A549 (cell line): ENCODE measurements at regions not wholly inside any gene's neighbourhood (a gene's known extent, or its start where the extent isn't known, plus 50 kb on each side); places are given as distances from the start of the nearest gene placed in this dataset.

ENCODE experiments used
- ATAC-seq, 2 experiments: fragments of 200-7000 bp in 1 of 2; fragments of >200 bp in 1 of 2; cut with Nextera tagmentation in 1 of 2; cut with Tn5 transposase in 1 of 2; 3 replicates each; pipeline versions ENCODE4 v1.8.0 to v1.9.1; 2018 to 2020; ENCODE audit warnings: mild to moderate bottlenecking in 1 of 2, moderate library complexity in 1 of 2
- CTCF ChIA-PET: fragments of 300-600 bp; sonication (Branson Sonifier 250); formaldehyde crosslinking; extraction: SDS; loops from one replicate; lab custom pipeline; 2021; ENCODE audit warnings: antibody characterized with exemption, inconsistent platforms; lab: Yijun Ruan, JAX
- POLR2A ChIA-PET: fragments of 350-600 bp; formaldehyde crosslinking; extraction: SDS; loops from one replicate; lab custom pipeline; 2021; ENCODE audit warnings: antibody characterized with exemption, inconsistent platforms; lab: Yijun Ruan, JAX
- DNase-seq, 2 experiments: peaks; one replicate each; pipeline versions ENCODE4 v3.0.0 to v3.0.0-alpha.2; 2011 to 2016; ENCODE audit warnings: low read depth in 1 of 2, low spot score in 1 of 2
- FAIRE-seq: peaks from 2 replicates; lab custom pipeline; 2011; peaks lifted over from hg19 to GRCh38; lab: Jason Lieb, UNC
- H3K27ac ChIP-seq, 2 experiments: fragments of >200 bp; sonication (Bioruptor Twin); formaldehyde crosslinking; 3 replicates each; pipeline ENCODE4 v1.5.1; 2016 to 2017
- H3K4me1 ChIP-seq: fragments of >200 bp; sonication (Bioruptor Twin); formaldehyde crosslinking; 3 replicates; pipeline ENCODE4 v1.6.1; 2016
- H3K4me2 ChIP-seq: fragments of >200 bp; sonication (Bioruptor Twin); formaldehyde crosslinking; 3 replicates; pipeline ENCODE4 v1.6.1; 2016
- H3K4me3 ChIP-seq: fragments of >200 bp; sonication (Bioruptor Twin); formaldehyde crosslinking; 3 replicates; pipeline ENCODE4 v1.5.1; 2016
- H3K9me3 ChIP-seq: fragments of >200 bp; sonication (Bioruptor Twin); formaldehyde crosslinking; 3 replicates; pipeline ENCODE4 v1.6.1; 2016
- CBX2 ChIP-seq: fragments of 200-600 bp; sonication (generic); IDR thresholded peaks from 2 replicates; pipeline ENCODE4 v1.6.1; 2016; ENCODE audit warnings: low read depth, mild to moderate bottlenecking, borderline replicate concordance
- CBX8 ChIP-seq: fragments of 200-600 bp; sonication (generic); IDR thresholded peaks from 2 replicates; pipeline ENCODE4 v1.6.1; 2016
- CHD2 ChIP-seq: fragments of 150-350 bp; IDR thresholded peaks from 2 replicates; pipeline ENCODE4 v1.6.1; 2014; ENCODE audit warnings: low read length; ENCODE audit not compliant: partially characterized antibody
- CHD4 ChIP-seq: fragments of 200-600 bp; sonication (generic); IDR thresholded peaks from 2 replicates; pipeline ENCODE4 v1.6.1; 2016; ENCODE audit warnings: antibody characterized with exemption, mild to moderate bottlenecking, borderline replicate concordance
- EHF ChIP-seq: fragments of 250-450 bp; sonication (Bioruptor Pico); IDR thresholded peaks from 2 replicates; pipeline ENCODE4 v1.5.0; 2020; ENCODE audit warnings: mild to moderate bottlenecking
- EHMT2 ChIP-seq: fragments of 200-600 bp; sonication (generic); IDR thresholded peaks from 2 replicates; pipeline ENCODE4 v1.6.1; 2016; ENCODE audit warnings: antibody characterized with exemption, low read depth, mild to moderate bottlenecking, moderate library complexity
- ESRRA ChIP-seq: fragments of 150-350 bp; IDR thresholded peaks from 2 replicates; pipeline ENCODE4 v1.6.1; 2014; ENCODE audit warnings: mild to moderate bottlenecking, low read length, borderline replicate concordance
- GATA3 ChIP-seq: IDR thresholded peaks from 2 replicates; pipeline ENCODE4 v1.6.1; 2012; ENCODE audit warnings: borderline replicate concordance
- HEYL ChIP-seq: fragments of 250-450 bp; sonication (Bioruptor Pico); IDR thresholded peaks from 2 replicates; pipeline ENCODE4 v1.8.0; 2021; ENCODE audit warnings: mild to moderate bottlenecking, moderate library complexity
- HOXB5 ChIP-seq: fragments of 250-450 bp; sonication (Bioruptor Pico); IDR thresholded peaks from 2 replicates; pipeline ENCODE4 v1.5.0; 2020; ENCODE audit warnings: mild to moderate bottlenecking, moderate library complexity
- JUN ChIP-seq, 2 experiments: fragments of >200 bp; sonication (Bioruptor Twin); formaldehyde crosslinking; IDR thresholded peaks; 2 replicates in 1 of 2; 3 replicates in 1 of 2; pipeline ENCODE4 v1.6.1; 2016 to 2017
- KDM5A ChIP-seq: fragments of 200-600 bp; sonication (generic); IDR thresholded peaks from 2 replicates; pipeline ENCODE4 v1.6.1; 2016; ENCODE audit warnings: antibody characterized with exemption, mild to moderate bottlenecking
- MAFK ChIP-seq: fragments of 450-650 bp; IDR thresholded peaks from 2 replicates; pipeline ENCODE4 v1.6.1; 2014; ENCODE audit not compliant: partially characterized antibody
- MYC ChIP-seq: IDR thresholded peaks from 2 replicates; pipeline ENCODE4 v1.6.1; 2012; ENCODE audit warnings: mild to moderate bottlenecking, inconsistent platforms, low read length, improper control_type of control experiment, borderline replicate concordance
- NFE2L2 ChIP-seq: fragments of 150-350 bp; conservative IDR thresholded peaks from 2 replicates; pipeline ENCODE4 v1.6.1; 2014; ENCODE audit warnings: low read length
- PHF8 ChIP-seq: fragments of 200-600 bp; sonication (generic); IDR thresholded peaks from 2 replicates; pipeline ENCODE4 v1.6.1; 2016; ENCODE audit warnings: low read depth, mild to moderate bottlenecking, antibody characterized with exemption, moderate library complexity, borderline replicate concordance
- POLR2A ChIP-seq: IDR thresholded peaks from 2 replicates; pipeline ENCODE4 v1.6.1; 2012; ENCODE audit warnings: mild to moderate bottlenecking, low read length
- POLR2AphosphoS2 ChIP-seq: conservative IDR thresholded peaks from 2 replicates; pipeline ENCODE4 v1.6.1; 2012; ENCODE audit warnings: low read length, improper control_type of control experiment, inconsistent platforms
- RNF2 ChIP-seq: fragments of 200-600 bp; sonication (generic); IDR thresholded peaks from 2 replicates; pipeline ENCODE4 v1.6.1; 2016; ENCODE audit warnings: low read depth, mild to moderate bottlenecking, antibody characterized with exemption, moderate library complexity, borderline replicate concordance
- SREBF2 ChIP-seq: fragments of 450-650 bp; IDR thresholded peaks from 2 replicates; pipeline ENCODE4 v1.6.1; 2014; ENCODE audit warnings: mild to moderate bottlenecking, moderate library complexity
- TP53 ChIP-seq: fragments of 250-450 bp; sonication (Bioruptor Pico); IDR thresholded peaks from 2 replicates; pipeline ENCODE4 v1.5.0; 2021; ENCODE audit warnings: mild to moderate bottlenecking, moderate library complexity
- WGBS: methylation state at CpG from one replicate; pipeline ENCODE4 v1.1.6; 2017; ENCODE audit errors: missing lambda C conversion rate; 5-methylcytosine and 5-hydroxymethylcytosine counted together
- TF ChIP-seq, protein P1 (sequence below): fragments of 150-350 bp; IDR thresholded peaks from 2 replicates; pipeline ENCODE4 v1.6.1; 2014; ENCODE audit warnings: low read depth, mild to moderate bottlenecking, low read length
- TF ChIP-seq, protein P2 (sequence below): fragments of 200-600 bp; sonication (generic); IDR thresholded peaks from 2 replicates; pipeline ENCODE4 v1.6.1; 2016; ENCODE audit warnings: antibody characterized with exemption, mild to moderate bottlenecking, moderate library complexity
- TF ChIP-seq, protein P3 (sequence below): IDR thresholded peaks from 2 replicates; pipeline ENCODE4 v1.6.1; 2012; ENCODE audit warnings: low read depth, borderline replicate concordance
- TF ChIP-seq, protein P4 (sequence below): IDR thresholded peaks from 2 replicates; pipeline ENCODE4 v1.6.1; 2012
- TF ChIP-seq, protein P5 (sequence below): fragments of 450-650 bp; IDR thresholded peaks from 2 replicates; pipeline ENCODE4 v1.6.1; 2014; ENCODE audit warnings: antibody characterized with exemption

DNA sequence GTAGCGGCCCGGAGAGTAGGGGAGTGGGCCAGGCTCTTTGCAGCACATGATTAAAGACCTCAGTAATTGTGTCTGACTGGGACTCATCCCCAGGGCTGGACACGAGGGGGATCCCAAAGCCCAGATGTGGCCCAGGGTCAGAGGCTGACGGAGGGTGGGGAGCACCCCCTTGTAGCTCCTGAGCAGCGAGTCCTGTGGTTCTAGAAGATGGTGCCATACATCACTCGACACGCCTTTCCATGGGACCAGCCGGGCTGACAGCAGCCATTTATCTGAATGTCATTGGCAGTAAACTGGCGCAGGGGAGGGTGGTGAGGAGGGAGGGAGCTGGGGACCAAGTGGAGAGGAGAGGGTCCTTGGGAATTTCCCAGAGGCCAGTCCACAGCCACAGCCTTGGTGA lies 65.1 kb upstream of the FAM222A start:
- ChIA-PET CTCF (interaction anchor here (0.8 to 1.4 kb wide), 2 partner anchors 50 to 127 kb away, joined by 3 read pairs; no protein-coding TSS in a partner anchor), POLR2A (no interaction called here)
- Histone ChIP-seq H3K4me2 (no peak overlapping the region), H3K9me3 (no peaks in the 10 kb centered on the region), H3K4me3 (no peak overlapping the region), H3K4me1 (peaks cover 9% of the 10 kb centered on the region; the same call in 1 of the 3 replicates), H3K27ac (no peak overlapping the region)
- 56% methylated on average over 9 of the region's 9 CpGs for WGBS
- ATAC-seq (no peak; a peak in 1 of 6 replicates), FAIRE-seq (no peak), DNase-seq (no peak)
- TF ChIP-seq SREBF2 = no peak
- no peak for TF ChIP-seq RNF2
- no peak for TF ChIP-seq CHD2
- TF ChIP-seq, protein P1, sequence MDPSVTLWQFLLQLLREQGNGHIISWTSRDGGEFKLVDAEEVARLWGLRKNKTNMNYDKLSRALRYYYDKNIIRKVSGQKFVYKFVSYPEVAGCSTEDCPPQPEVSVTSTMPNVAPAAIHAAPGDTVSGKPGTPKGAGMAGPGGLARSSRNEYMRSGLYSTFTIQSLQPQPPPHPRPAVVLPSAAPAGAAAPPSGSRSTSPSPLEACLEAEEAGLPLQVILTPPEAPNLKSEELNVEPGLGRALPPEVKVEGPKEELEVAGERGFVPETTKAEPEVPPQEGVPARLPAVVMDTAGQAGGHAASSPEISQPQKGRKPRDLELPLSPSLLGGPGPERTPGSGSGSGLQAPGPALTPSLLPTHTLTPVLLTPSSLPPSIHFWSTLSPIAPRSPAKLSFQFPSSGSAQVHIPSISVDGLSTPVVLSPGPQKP = no peak
- no peak for TF ChIP-seq NFE2L2
- no peak for TF ChIP-seq KDM5A
- TF ChIP-seq TP53 (CRISPR knock-in tag) = no peak
- TF ChIP-seq ESRRA = no peak
- TF ChIP-seq MYC = no peak
- TF ChIP-seq CBX2 = no peak
- no peak for TF ChIP-seq POLR2AphosphoS2

DNA sequence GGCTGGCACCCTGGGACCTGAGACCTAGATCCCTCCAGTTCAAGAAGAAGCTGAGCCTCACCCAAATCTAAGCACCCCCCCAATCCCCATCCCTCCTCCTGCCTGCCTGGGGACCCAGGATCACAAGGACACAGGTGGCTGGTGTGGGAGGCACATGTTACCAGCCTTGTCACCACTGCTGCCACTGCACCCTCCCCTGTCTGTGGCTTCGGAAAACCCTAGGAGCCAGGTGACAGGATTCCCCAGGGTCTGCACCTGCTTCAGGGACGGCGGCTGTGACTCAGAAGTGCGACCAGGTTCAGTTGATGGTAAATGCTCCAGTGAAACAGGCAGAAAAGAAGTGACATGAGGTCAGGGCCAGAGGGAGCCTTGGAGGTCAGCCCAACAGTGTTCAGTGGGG lies 62.8 kb upstream of the FAM222A start:
- H3K4me2 ChIP-seq = no peak overlapping the region
- FAIRE-seq = no peak
- DNase-seq = no peak
- ChIA-PET CTCF (interaction anchor here (1.4 kb wide), 1 partner anchor 10 kb away, joined by 3 read pairs; no protein-coding TSS in a partner anchor), POLR2A (no interaction called here)
- H3K4me1 ChIP-seq = peaks cover 9% of the 10 kb centered on the region; the same call in 1 of the 3 replicates
- H3K9me3 ChIP-seq = no peaks in the 10 kb centered on the region
- no peak for ATAC-seq
- TF ChIP-seq GATA3 = no peak
- no peak overlapping the region for H3K27ac ChIP-seq
- H3K4me3 ChIP-seq = no peak overlapping the region
- whole genome bisulfite sequencing = 85% methylated on average over 4 of the region's 4 CpGs

DNA sequence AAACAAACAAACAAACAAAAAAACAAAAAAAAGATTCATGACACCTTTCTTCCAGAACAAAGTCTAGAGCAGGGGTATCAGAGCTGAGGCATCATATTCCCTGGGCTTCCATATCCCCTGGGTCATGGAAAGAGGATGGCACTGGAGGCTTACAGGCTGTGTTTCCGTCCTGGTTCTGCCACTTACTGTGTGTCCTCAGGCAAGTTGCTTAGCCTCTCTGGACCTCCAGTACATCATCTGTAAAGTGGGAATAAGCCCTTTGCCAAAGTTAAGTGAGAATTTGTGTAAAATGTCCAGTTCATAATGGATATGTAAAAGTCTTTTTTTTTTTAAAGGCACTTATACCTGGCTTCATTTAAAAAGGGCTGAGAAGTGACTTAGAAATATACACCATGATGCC lies 62.0 kb upstream of the FAM222A start:
- ATAC-seq (no peak), DNase-seq (no peak), FAIRE-seq (no peak)
- no peak overlapping the region for H3K27ac ChIP-seq
- no peaks in the 10 kb centered on the region for H3K9me3 ChIP-seq
- WGBS = 55% methylated on average over 1 of the region's 1 CpG
- ChIA-PET POLR2A (no interaction called here), CTCF (no interaction called here)
- TF ChIP-seq CHD4 = no peak
- no peak for TF ChIP-seq MAFK
- TF ChIP-seq POLR2AphosphoS2 = no peak
- TF ChIP-seq, protein P2, sequence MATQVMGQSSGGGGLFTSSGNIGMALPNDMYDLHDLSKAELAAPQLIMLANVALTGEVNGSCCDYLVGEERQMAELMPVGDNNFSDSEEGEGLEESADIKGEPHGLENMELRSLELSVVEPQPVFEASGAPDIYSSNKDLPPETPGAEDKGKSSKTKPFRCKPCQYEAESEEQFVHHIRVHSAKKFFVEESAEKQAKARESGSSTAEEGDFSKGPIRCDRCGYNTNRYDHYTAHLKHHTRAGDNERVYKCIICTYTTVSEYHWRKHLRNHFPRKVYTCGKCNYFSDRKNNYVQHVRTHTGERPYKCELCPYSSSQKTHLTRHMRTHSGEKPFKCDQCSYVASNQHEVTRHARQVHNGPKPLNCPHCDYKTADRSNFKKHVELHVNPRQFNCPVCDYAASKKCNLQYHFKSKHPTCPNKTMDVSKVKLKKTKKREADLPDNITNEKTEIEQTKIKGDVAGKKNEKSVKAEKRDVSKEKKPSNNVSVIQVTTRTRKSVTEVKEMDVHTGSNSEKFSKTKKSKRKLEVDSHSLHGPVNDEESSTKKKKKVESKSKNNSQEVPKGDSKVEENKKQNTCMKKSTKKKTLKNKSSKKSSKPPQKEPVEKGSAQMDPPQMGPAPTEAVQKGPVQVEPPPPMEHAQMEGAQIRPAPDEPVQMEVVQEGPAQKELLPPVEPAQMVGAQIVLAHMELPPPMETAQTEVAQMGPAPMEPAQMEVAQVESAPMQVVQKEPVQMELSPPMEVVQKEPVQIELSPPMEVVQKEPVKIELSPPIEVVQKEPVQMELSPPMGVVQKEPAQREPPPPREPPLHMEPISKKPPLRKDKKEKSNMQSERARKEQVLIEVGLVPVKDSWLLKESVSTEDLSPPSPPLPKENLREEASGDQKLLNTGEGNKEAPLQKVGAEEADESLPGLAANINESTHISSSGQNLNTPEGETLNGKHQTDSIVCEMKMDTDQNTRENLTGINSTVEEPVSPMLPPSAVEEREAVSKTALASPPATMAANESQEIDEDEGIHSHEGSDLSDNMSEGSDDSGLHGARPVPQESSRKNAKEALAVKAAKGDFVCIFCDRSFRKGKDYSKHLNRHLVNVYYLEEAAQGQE = no peak
- no peak for TF ChIP-seq HEYL
- TF ChIP-seq CBX8 = no peak
- TF ChIP-seq GATA3 = no peak
- no peak for TF ChIP-seq POLR2A
- TF ChIP-seq, protein P3, sequence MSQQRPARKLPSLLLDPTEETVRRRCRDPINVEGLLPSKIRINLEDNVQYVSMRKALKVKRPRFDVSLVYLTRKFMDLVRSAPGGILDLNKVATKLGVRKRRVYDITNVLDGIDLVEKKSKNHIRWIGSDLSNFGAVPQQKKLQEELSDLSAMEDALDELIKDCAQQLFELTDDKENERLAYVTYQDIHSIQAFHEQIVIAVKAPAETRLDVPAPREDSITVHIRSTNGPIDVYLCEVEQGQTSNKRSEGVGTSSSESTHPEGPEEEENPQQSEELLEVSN = no peak
- no peak for TF ChIP-seq HOXB5 (CRISPR knock-in tag)
- no peak for TF ChIP-seq PHF8
- no peak for TF ChIP-seq SREBF2
- TF ChIP-seq, protein P4, sequence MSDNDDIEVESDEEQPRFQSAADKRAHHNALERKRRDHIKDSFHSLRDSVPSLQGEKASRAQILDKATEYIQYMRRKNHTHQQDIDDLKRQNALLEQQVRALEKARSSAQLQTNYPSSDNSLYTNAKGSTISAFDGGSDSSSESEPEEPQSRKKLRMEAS = no peak
- no peak for TF ChIP-seq JUN (IDR thresholded peaks at IDR 0.05)
- TF ChIP-seq EHMT2 = no peak
- TF ChIP-seq, protein P5, sequence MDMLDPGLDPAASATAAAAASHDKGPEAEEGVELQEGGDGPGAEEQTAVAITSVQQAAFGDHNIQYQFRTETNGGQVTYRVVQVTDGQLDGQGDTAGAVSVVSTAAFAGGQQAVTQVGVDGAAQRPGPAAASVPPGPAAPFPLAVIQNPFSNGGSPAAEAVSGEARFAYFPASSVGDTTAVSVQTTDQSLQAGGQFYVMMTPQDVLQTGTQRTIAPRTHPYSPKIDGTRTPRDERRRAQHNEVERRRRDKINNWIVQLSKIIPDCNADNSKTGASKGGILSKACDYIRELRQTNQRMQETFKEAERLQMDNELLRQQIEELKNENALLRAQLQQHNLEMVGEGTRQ = no peak
- no peak for TF ChIP-seq EHF
- H3K4me3 ChIP-seq = no peak overlapping the region
- H3K4me1 ChIP-seq = peaks cover 9% of the 10 kb centered on the region; the same call in 1 of the 3 replicates
- no peak overlapping the region for H3K4me2 ChIP-seq
